ENCODE measurements at regions not wholly inside any gene's neighbourhood (a gene's known extent, or its start where the extent isn't known, plus 50 kb on each side); places are given as distances from the start of the nearest gene placed in this dataset.

DNA sequence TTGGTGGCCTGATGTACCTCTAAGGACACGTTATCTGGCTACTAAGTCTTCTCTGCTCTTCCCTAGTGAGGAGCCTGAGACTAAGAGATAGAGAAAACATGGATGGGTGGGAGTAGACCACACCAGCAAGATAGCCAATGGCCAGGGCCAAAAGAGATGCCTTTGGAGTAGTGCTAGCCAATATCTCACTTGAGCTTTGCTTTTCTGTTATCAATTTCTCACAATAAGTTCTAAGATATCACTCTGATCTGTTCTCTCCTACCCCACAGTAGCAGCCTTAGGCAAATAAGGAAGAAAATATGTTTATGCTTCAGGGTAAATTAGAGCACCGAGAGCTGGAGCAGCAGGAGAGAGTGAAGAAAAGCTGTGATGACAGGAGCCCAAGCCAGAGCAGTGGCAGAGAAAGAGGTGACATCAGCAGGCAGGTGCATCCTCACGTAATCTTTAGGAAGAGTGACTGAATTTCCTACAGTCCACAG lies 343.9 kb upstream of the NOCT start:
- H3K9ac ChIP-seq (ENCODE audit: low read length): no peak overlapping the region
- no peaks in the 10 kb centered on the region for H3K4me1 ChIP-seq (ENCODE audit: low read length)
- H3K36me3 ChIP-seq (replicated peaks; ENCODE audit: insufficient read depth, low read length): no peaks in the 10 kb centered on the region
- no peaks in the 10 kb centered on the region for H3F3A ChIP-seq (ENCODE audit: insufficient read depth, low read length)
- H3K4me3 ChIP-seq (ENCODE audit: low read length): no peak overlapping the region
- no peaks in the 10 kb centered on the region for H3K9me2 ChIP-seq (replicated peaks; ENCODE audit: insufficient read depth, low read length)
- TF ChIP-seq EZH2phosphoT487 (IDR thresholded peaks at IDR 0.05; ENCODE audit: low read length) (no peak), EZH2 (optimal IDR thresholded peaks at IDR 0.05; ENCODE audit: low read depth, low read length) (no peak)
- TF ChIP-seq, protein P1, sequence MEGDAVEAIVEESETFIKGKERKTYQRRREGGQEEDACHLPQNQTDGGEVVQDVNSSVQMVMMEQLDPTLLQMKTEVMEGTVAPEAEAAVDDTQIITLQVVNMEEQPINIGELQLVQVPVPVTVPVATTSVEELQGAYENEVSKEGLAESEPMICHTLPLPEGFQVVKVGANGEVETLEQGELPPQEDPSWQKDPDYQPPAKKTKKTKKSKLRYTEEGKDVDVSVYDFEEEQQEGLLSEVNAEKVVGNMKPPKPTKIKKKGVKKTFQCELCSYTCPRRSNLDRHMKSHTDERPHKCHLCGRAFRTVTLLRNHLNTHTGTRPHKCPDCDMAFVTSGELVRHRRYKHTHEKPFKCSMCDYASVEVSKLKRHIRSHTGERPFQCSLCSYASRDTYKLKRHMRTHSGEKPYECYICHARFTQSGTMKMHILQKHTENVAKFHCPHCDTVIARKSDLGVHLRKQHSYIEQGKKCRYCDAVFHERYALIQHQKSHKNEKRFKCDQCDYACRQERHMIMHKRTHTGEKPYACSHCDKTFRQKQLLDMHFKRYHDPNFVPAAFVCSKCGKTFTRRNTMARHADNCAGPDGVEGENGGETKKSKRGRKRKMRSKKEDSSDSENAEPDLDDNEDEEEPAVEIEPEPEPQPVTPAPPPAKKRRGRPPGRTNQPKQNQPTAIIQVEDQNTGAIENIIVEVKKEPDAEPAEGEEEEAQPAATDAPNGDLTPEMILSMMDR (IDR thresholded peaks at IDR 0.05; ENCODE audit: low read length): no peak
- H2AFZ ChIP-seq (ENCODE audit: low read length): no peak overlapping the region
- no peak overlapping the region for H3K4me2 ChIP-seq (ENCODE audit: low read depth, low read length)
- H3K9me3 ChIP-seq (replicated peaks; ENCODE audit: insufficient read depth, low read length): no peaks in the 10 kb centered on the region
- no peaks in the 10 kb centered on the region for H3K79me2 ChIP-seq (ENCODE audit: low read length)
- no peaks in the 10 kb centered on the region for H4K20me1 ChIP-seq (ENCODE audit: insufficient read depth, low read length)
- DNase-seq: no peak
- no peak overlapping the region for H3K27ac ChIP-seq (ENCODE audit: low read length)
- H3K27me3 ChIP-seq (replicated peaks; ENCODE audit: insufficient read depth, low read length): no peaks in the 10 kb centered on the region

DNA sequence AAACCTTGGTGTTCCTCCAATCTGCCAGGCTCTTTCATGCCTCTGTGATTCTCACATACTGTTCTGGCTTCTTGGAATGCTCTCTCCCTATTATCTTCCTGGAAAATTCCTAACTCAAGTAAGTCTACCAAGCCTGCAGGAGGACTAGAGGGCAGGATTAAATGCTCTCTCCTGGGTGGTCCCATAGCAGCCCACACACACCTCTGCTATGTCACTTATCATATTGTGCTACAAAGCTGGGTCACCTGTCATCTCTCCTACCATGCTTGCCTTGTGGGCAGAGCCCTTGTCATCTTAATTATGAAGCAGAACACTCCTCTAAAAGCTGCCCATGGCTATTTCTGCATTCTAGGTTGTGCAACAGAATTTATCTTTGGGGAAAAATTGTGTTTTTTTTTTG lies 344.5 kb upstream of the NOCT start:
- no peak overlapping the region for H3K4me2 ChIP-seq (ENCODE audit: low read depth, low read length)
- no peak overlapping the region for H3K27ac ChIP-seq (ENCODE audit: low read length)
- no peaks in the 10 kb centered on the region for H3K36me3 ChIP-seq (replicated peaks; ENCODE audit: insufficient read depth, low read length)
- H3K27me3 ChIP-seq (replicated peaks; ENCODE audit: insufficient read depth, low read length): no peaks in the 10 kb centered on the region
- H3K4me1 ChIP-seq (ENCODE audit: low read length): no peaks in the 10 kb centered on the region
- no peaks in the 10 kb centered on the region for H4K20me1 ChIP-seq (ENCODE audit: insufficient read depth, low read length)
- H3K79me2 ChIP-seq (ENCODE audit: low read length): no peaks in the 10 kb centered on the region
- no peaks in the 10 kb centered on the region for H3K9me3 ChIP-seq (replicated peaks; ENCODE audit: insufficient read depth, low read length)
- H3K9ac ChIP-seq (ENCODE audit: low read length): no peak overlapping the region
- no peaks in the 10 kb centered on the region for H3K9me2 ChIP-seq (replicated peaks; ENCODE audit: insufficient read depth, low read length)
- no peak overlapping the region for H3K4me3 ChIP-seq (ENCODE audit: low read length)
- no peak overlapping the region for H2AFZ ChIP-seq (ENCODE audit: low read length)
- TF ChIP-seq EZH2phosphoT487 (IDR thresholded peaks at IDR 0.05; ENCODE audit: low read length) (no peak), EZH2 (optimal IDR thresholded peaks at IDR 0.05; ENCODE audit: low read depth, low read length) (no peak)
- TF ChIP-seq, protein P1 (IDR thresholded peaks at IDR 0.05; ENCODE audit: low read length): no peak
- DNase-seq: no peak
- H3F3A ChIP-seq (ENCODE audit: insufficient read depth, low read length): no peaks in the 10 kb centered on the region

DNA sequence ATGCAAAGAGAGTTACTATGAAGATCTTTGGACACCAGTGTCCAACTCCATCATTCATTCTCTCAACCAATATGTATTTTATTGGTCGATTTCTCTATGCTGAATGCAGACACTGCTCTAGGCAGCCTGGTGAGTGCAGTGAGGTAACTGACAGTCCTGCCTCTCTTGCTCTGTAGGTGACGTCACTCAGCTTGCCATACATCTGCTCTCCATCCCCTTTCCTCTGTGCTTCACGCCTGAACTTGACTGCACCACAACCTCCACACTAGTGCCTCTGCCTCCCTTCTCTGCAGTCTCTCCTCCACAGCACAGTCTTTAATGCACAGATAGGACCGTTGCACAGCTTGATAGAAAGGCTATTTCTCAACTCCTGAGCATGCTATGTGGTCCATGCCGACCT lies 344.9 kb upstream of the NOCT start:
- Histone ChIP-seq H3K27me3 (replicated peaks; ENCODE audit: insufficient read depth, low read length) (no peaks in the 10 kb centered on the region), H3K9ac (ENCODE audit: low read length) (no peak overlapping the region), H3K36me3 (replicated peaks; ENCODE audit: insufficient read depth, low read length) (no peaks in the 10 kb centered on the region), H3K9me2 (replicated peaks; ENCODE audit: insufficient read depth, low read length) (no peaks in the 10 kb centered on the region), H3K4me3 (ENCODE audit: low read length) (no peak overlapping the region), H3K79me2 (ENCODE audit: low read length) (no peaks in the 10 kb centered on the region), H4K20me1 (ENCODE audit: insufficient read depth, low read length) (no peaks in the 10 kb centered on the region), H3K4me2 (ENCODE audit: low read depth, low read length) (no peak overlapping the region), H3F3A (ENCODE audit: insufficient read depth, low read length) (no peaks in the 10 kb centered on the region), H3K27ac (ENCODE audit: low read length) (no peak overlapping the region), H3K4me1 (ENCODE audit: low read length) (no peaks in the 10 kb centered on the region), H3K9me3 (replicated peaks; ENCODE audit: insufficient read depth, low read length) (no peaks in the 10 kb centered on the region), H2AFZ (ENCODE audit: low read length) (no peak overlapping the region)
- TF ChIP-seq EZH2phosphoT487 (IDR thresholded peaks at IDR 0.05; ENCODE audit: low read length): no peak
- TF ChIP-seq EZH2 (optimal IDR thresholded peaks at IDR 0.05; ENCODE audit: low read depth, low read length): no peak
- TF ChIP-seq, protein P1 (IDR thresholded peaks at IDR 0.05; ENCODE audit: low read length): no peak
- DNase-seq: no peak
